Neural cell (in vitro differentiated cells): ENCODE measurements at regions not wholly inside any gene's neighbourhood (a gene's known extent, or its start where the extent isn't known, plus 50 kb on each side); places are given as distances from the start of the nearest gene placed in this dataset.

Experiments used
- H2AFZ ChIP-seq: fragments of 200-600, 300-800 bp; sonication (generic), shearing (Covaris generic); 2 replicates; pipeline ENCODE4 v1.6.0; 2014; ENCODE audit warnings: low read depth, mild to moderate bottlenecking, antibody characterized with exemption, low read length, moderate library complexity
- H3F3A ChIP-seq: fragments of 200-600 bp; shearing (Covaris generic); 2 replicates; pipeline ENCODE4 v1.6.1; 2016; ENCODE audit warnings: mild to moderate bottlenecking, moderate library complexity, mixed read lengths, antibody characterized with exemption, low read length; ENCODE audit not compliant: insufficient read depth, poor library complexity, severe bottlenecking
- H3K27ac ChIP-seq: fragments of 200-600, 300-800 bp; sonication (generic), shearing (Covaris generic); 2 replicates; pipeline ENCODE4 v1.5.1; 2014; ENCODE audit warnings: mild to moderate bottlenecking, low read length, moderate library complexity
- H3K27me3 ChIP-seq: fragments of 300-800, 200-600 bp; sonication (generic), shearing (Covaris generic); 2 replicates; pipeline ENCODE4 v1.6.0; 2014; ENCODE audit warnings: mild to moderate bottlenecking, low read depth, low read length, moderate library complexity; ENCODE audit not compliant: insufficient read depth
- H3K36me3 ChIP-seq: fragments of 300-800, 200-600 bp; sonication (generic), shearing (Covaris generic); 2 replicates; pipeline ENCODE4 v1.5.1; 2014; ENCODE audit warnings: mild to moderate bottlenecking, antibody characterized with exemption, low read length, moderate library complexity; ENCODE audit not compliant: insufficient read depth
- H3K4me2 ChIP-seq: fragments of 300-800, 200-600 bp; sonication (generic), shearing (Covaris generic); 2 replicates; pipeline ENCODE4 v1.6.0; 2014; ENCODE audit warnings: mild to moderate bottlenecking, low read length
- H3K4me3 ChIP-seq: fragments of 300-800, 200-600 bp; sonication (generic), shearing (Covaris generic); 2 replicates; pipeline ENCODE4 v1.5.1; 2014; ENCODE audit warnings: mild to moderate bottlenecking, low read length, moderate library complexity
- H3K79me2 ChIP-seq: fragments of 200-600 bp; shearing (Covaris generic); replicated peaks from 2 replicates; pipeline ENCODE4 v1.6.0; 2014; ENCODE audit warnings: mild to moderate bottlenecking, low read length, moderate library complexity; ENCODE audit not compliant: insufficient read depth
- H3K9ac ChIP-seq: fragments of 300-800, 200-600 bp; sonication (generic), shearing (Covaris generic); 2 replicates; pipeline ENCODE4 v1.6.1; 2016; ENCODE audit warnings: mild to moderate bottlenecking, low read length, mixed read lengths
- H3K9me2 ChIP-seq: fragments of 200-600 bp; shearing (Covaris generic); 2 replicates; pipeline ENCODE4 v1.6.1; 2016; ENCODE audit warnings: mild to moderate bottlenecking, low read length, mixed read lengths; ENCODE audit not compliant: insufficient read depth
- H3K9me3 ChIP-seq: fragments of 200-600, 300-800 bp; sonication (generic), shearing (Covaris generic); 2 replicates; pipeline ENCODE4 v1.6.1; 2016; ENCODE audit warnings: mild to moderate bottlenecking, mixed run types, low read length, moderate library complexity, mixed read lengths
- H4K20me1 ChIP-seq: fragments of 200-600 bp; shearing (Covaris generic); 2 replicates; pipeline ENCODE4 v1.6.1; 2016; ENCODE audit warnings: mild to moderate bottlenecking, mixed run types; ENCODE audit not compliant: insufficient read depth
- EP300 ChIP-seq: fragments of 450-650 bp; conservative IDR thresholded peaks from 2 replicates; pipeline ENCODE4 v1.6.1; 2014; ENCODE audit warnings: antibody characterized with exemption, mild to moderate bottlenecking, moderate library complexity; ENCODE audit not compliant: poor library complexity, severe bottlenecking
- EZH2 ChIP-seq: fragments of 200-600, 300-800 bp; shearing (Covaris generic), sonication (generic); IDR thresholded peaks from 2 replicates; pipeline ENCODE4 v1.6.1; 2014; ENCODE audit warnings: antibody characterized with exemption, low read length, borderline replicate concordance, mild to moderate bottlenecking; ENCODE audit not compliant: insufficient read depth, poor library complexity, severe bottlenecking
- MXI1 ChIP-seq: fragments of 450-650 bp; conservative IDR thresholded peaks from 2 replicates; pipeline ENCODE4 v1.6.1; 2014; ENCODE audit warnings: antibody characterized with exemption, mild to moderate bottlenecking; ENCODE audit not compliant: poor library complexity, severe bottlenecking
- POLR2AphosphoS5 ChIP-seq: IDR thresholded peaks from 2 replicates; pipeline ENCODE4 v1.6.1; 2012
- RAD21 ChIP-seq: fragments of 450-650 bp; conservative IDR thresholded peaks from 2 replicates; pipeline ENCODE4 v1.6.1; 2014; ENCODE audit warnings: antibody characterized with exemption, mild to moderate bottlenecking, moderate library complexity
- REST ChIP-seq: IDR thresholded peaks from 2 replicates; pipeline ENCODE4 v1.6.1; 2012; ENCODE audit warnings: borderline replicate concordance
- SMC3 ChIP-seq: fragments of 450-650 bp; conservative IDR thresholded peaks from 2 replicates; pipeline ENCODE4 v1.6.1; 2014; ENCODE audit warnings: antibody characterized with exemption, mild to moderate bottlenecking, moderate library complexity; ENCODE audit not compliant: poor library complexity
- TAF1 ChIP-seq: IDR thresholded peaks from 2 replicates; pipeline ENCODE4 v1.6.1; 2012; ENCODE audit warnings: low read depth
- TF ChIP-seq, protein P1 (sequence below): fragments of 450-650 bp; IDR thresholded peaks from 2 replicates; pipeline ENCODE4 v1.5.1; 2014; ENCODE audit warnings: antibody characterized with exemption, mild to moderate bottlenecking, moderate library complexity; ENCODE audit not compliant: poor library complexity, severe bottlenecking

- TF ChIP-seq REST (no peak), TAF1 (no peak), RAD21 (no peak), SMC3 (no peak), POLR2AphosphoS5 (no peak), EZH2 (no peak), MXI1 (no peak), EP300 (no peak)
- TF ChIP-seq, protein P1, sequence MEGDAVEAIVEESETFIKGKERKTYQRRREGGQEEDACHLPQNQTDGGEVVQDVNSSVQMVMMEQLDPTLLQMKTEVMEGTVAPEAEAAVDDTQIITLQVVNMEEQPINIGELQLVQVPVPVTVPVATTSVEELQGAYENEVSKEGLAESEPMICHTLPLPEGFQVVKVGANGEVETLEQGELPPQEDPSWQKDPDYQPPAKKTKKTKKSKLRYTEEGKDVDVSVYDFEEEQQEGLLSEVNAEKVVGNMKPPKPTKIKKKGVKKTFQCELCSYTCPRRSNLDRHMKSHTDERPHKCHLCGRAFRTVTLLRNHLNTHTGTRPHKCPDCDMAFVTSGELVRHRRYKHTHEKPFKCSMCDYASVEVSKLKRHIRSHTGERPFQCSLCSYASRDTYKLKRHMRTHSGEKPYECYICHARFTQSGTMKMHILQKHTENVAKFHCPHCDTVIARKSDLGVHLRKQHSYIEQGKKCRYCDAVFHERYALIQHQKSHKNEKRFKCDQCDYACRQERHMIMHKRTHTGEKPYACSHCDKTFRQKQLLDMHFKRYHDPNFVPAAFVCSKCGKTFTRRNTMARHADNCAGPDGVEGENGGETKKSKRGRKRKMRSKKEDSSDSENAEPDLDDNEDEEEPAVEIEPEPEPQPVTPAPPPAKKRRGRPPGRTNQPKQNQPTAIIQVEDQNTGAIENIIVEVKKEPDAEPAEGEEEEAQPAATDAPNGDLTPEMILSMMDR, result no peak
- H3K36me3 ChIP-seq, result no peaks in the 10 kb centered on the region
- no peaks in the 10 kb centered on the region for H3K27me3 ChIP-seq
- no peaks in the 10 kb centered on the region for H3K9me3 ChIP-seq
- H3K79me2 ChIP-seq, result no peaks in the 10 kb centered on the region
- H2AFZ ChIP-seq, result no peak overlapping the region
- no peaks in the 10 kb centered on the region for H3K9me2 ChIP-seq
- no peak overlapping the region for H3K27ac ChIP-seq
- H3K4me2 ChIP-seq, result no peak overlapping the region
- H3K4me3 ChIP-seq, result no peak overlapping the region
- H3F3A ChIP-seq, result no peaks in the 10 kb centered on the region
- no peaks in the 10 kb centered on the region for H4K20me1 ChIP-seq
- H3K9ac ChIP-seq, result no peak overlapping the region
Measured at GRCh38 chr10:123535386-123535785, 130.8 kb upstream of the GPR26 start.

- no peaks in the 10 kb centered on the region for H3F3A ChIP-seq
- no peaks in the 10 kb centered on the region for H3K36me3 ChIP-seq
- H3K9me2 ChIP-seq, result no peaks in the 10 kb centered on the region
- H3K79me2 ChIP-seq, result no peaks in the 10 kb centered on the region
- H3K27ac ChIP-seq, result no peak overlapping the region
- H3K4me3 ChIP-seq, result no peak overlapping the region
- no peaks in the 10 kb centered on the region for H3K27me3 ChIP-seq
- TF ChIP-seq TAF1 (no peak), EP300 (no peak), POLR2AphosphoS5 (no peak), RAD21 (no peak)
- no peak overlapping the region for H2AFZ ChIP-seq
- H3K4me2 ChIP-seq, result no peak overlapping the region
- no peak overlapping the region for H3K9ac ChIP-seq
- H3K9me3 ChIP-seq, result no peaks in the 10 kb centered on the region
- no peaks in the 10 kb centered on the region for H4K20me1 ChIP-seq
Measured at GRCh38 chr10:123536176-123536845, 129.8 kb upstream of the GPR26 start.
